Right ventricle myocardium superior (tissue), 1 donor: ENCODE measurements at regions not wholly inside any gene's neighbourhood (a gene's known extent, or its start where the extent isn't known, plus 50 kb on each side); places are given as distances from the start of the nearest gene placed in this dataset.
A peak's percentile ranks its signal among the peaks of the same experiment; 100 is the strongest.

Source experiments
- ATAC-seq: fragments of 200-7000 bp; cut with Tn5 transposase; one replicate; pipeline ENCODE4 v1.9.1; 2020; ENCODE audit warnings: mild to moderate bottlenecking; ENCODE audit not compliant: poor library complexity
- DNase-seq: peaks from one replicate; pipeline ENCODE4 v3.0.0-alpha.2; 2020
- intact Hi-C: fragments of 100-400 bp; cut with DNase I; formaldehyde crosslinking; loops from one replicate; pipeline ENCODE4 v1.11.2; 2022
- donor health status: DM: no; HTN: yes; CAD: no; lungs with severe emphysema.

- ATAC-seq (peak; percentile 23), DNase-seq (no peak)
- intact Hi-C loops, result no loop called here
Observed at GRCh38 chr13:77387607-77388200, 60.8 kb upstream of the MYCBP2 start.

- no peak for DNase-seq
- peak; percentile 91 for ATAC-seq
Observed at GRCh38 chr13:77386880-77387606, 60.1 kb upstream of the MYCBP2 start.

GRCh38 chr13:77386046-77386445 is 59.2 kb upstream of the MYCBP2 start:
- intact Hi-C loops, result no loop called here
- no peak for ATAC-seq
- DNase-seq, result no peak

More at GRCh38 chr13:77386880-77387606, 60.1 kb upstream of the MYCBP2 start:
- intact Hi-C loops, result no loop called here

- ATAC-seq, result no peak
- intact Hi-C loops, result no loop called here
- no peak for DNase-seq
Observed at GRCh38 chr13:77384999-77385398, 58.1 kb upstream of the MYCBP2 start.

GRCh38 chr13:77383097-77383496 is 56.2 kb upstream of the MYCBP2 start:
- DNase-seq (no peak), ATAC-seq (no peak)
- intact Hi-C loops, result no loop called here

- ATAC-seq (no peak), DNase-seq (no peak)
- intact Hi-C loops, result no loop called here
Observed at GRCh38 chr13:77381059-77381458, 54.2 kb upstream of the MYCBP2 start.

- ATAC-seq (no peak), DNase-seq (no peak)
- intact Hi-C loops, result no loop called here
Observed at GRCh38 chr13:77379508-77379907, 52.6 kb upstream of the MYCBP2 start.

- DNase-seq, result no peak
- no peak for ATAC-seq
- intact Hi-C loops, result no loop called here
Observed at GRCh38 chr13:77378662-77379061, 51.8 kb upstream of the MYCBP2 start.

- no peak for ATAC-seq
- DNase-seq, result no peak
- intact Hi-C loops, result no loop called here
Observed at GRCh38 chr13:77377016-77377415, 50.1 kb upstream of the MYCBP2 start.
